Panc1 (cell line): ENCODE measurements at regions not wholly inside any gene's neighbourhood (a gene's known extent, or its start where the extent isn't known, plus 50 kb on each side); places are given as distances from the start of the nearest gene placed in this dataset.

Experiments
- ATAC-seq: fragments of 200-7000 bp; cut with Tn5 transposase; 2 replicates; pipeline ENCODE4 v1.9.1; 2020; ENCODE audit warnings: mild to moderate bottlenecking, moderate library complexity
- BruUV-seq: library from RNA; stranded (reverse); fragments of 400-500 nt; replicated peaks from 2 replicates; lab custom pipeline; 2021; lab: Mats Ljungman, UMichigan
- CTCF ChIA-PET: fragments of 300-600 bp; sonication (Branson Sonifier 250); formaldehyde crosslinking; loops from one replicate; lab custom pipeline; 2022; ENCODE audit warnings: antibody characterized with exemption; lab: Charles Lee
- POLR2A ChIA-PET: fragments of 300-600 bp; sonication (Branson Sonifier 250); formaldehyde crosslinking; loops from one replicate; lab custom pipeline; 2022; ENCODE audit warnings: antibody characterized with exemption; lab: Charles Lee
- DNase-seq: peaks from one replicate; pipeline ENCODE4 v3.0.0-alpha.2; 2010; ENCODE audit warnings: low read depth, low spot score
- H3K27ac ChIP-seq: 2 replicates; pipeline ENCODE4 v1.5.1; 2011; ENCODE audit warnings: mild to moderate bottlenecking, low read length, inconsistent platforms
- H3K27me3 ChIP-seq: fragments of 200-500 bp; sonication (Bioruptor generic); 2 replicates; pipeline ENCODE4 v1.6.0; 2014; ENCODE audit warnings: low read length, inconsistent platforms; ENCODE audit not compliant: control insufficient read depth, insufficient read depth
- H3K36me3 ChIP-seq: fragments of 200-500 bp; sonication (Bioruptor generic); 2 replicates; pipeline ENCODE4 v1.5.1; 2014; ENCODE audit warnings: inconsistent platforms, mild to moderate bottlenecking, low read length, moderate library complexity; ENCODE audit not compliant: control insufficient read depth, insufficient read depth
- H3K4me1 ChIP-seq: 2 replicates; pipeline ENCODE4 v1.5.1; 2011; ENCODE audit warnings: inconsistent platforms, mild to moderate bottlenecking, low read length, moderate library complexity; ENCODE audit not compliant: control insufficient read depth, insufficient read depth
- H3K4me3 ChIP-seq, 2 experiments: 2 replicates each; pipeline ENCODE4 v1.5.1; 2011 to 2012; ENCODE audit warnings: low read depth in 2 of 2, low read length in 2 of 2, mild to moderate bottlenecking in 2 of 2, inconsistent platforms in 1 of 2, moderate library complexity in 1 of 2
- H3K9me3 ChIP-seq: fragments of 200-500 bp; sonication (Bioruptor generic); 2 replicates; pipeline ENCODE4 v1.5.1; 2014; ENCODE audit warnings: low read depth, mild to moderate bottlenecking, inconsistent platforms, low read length, moderate library complexity; ENCODE audit not compliant: control insufficient read depth, insufficient read depth
- POLR2AphosphoS5 ChIP-seq: IDR thresholded peaks from 2 replicates; pipeline ENCODE4 v1.6.1; 2012; ENCODE audit warnings: mild to moderate bottlenecking, low read depth, low read length, moderate library complexity
- SIN3A ChIP-seq: IDR thresholded peaks from 2 replicates; pipeline ENCODE4 v1.6.1; 2012; ENCODE audit warnings: low read depth, mild to moderate bottlenecking, low read length, moderate library complexity, borderline replicate concordance; ENCODE audit not compliant: insufficient read depth
- TCF7L2 ChIP-seq: IDR thresholded peaks from 2 replicates; pipeline ENCODE4 v1.6.1; 2011; ENCODE audit warnings: mild to moderate bottlenecking, low read depth, low read length, inconsistent platforms
- in situ Hi-C: cut with HindIII; loops from 2 replicates; pipeline ENCODE4 v1.10.0; 2016; ENCODE audit warnings: low sequenced_read_pairs, low pct_unique_long_range_greater_than_20kb
- intact Hi-C: fragments of 100-400 bp; cut with micrococcal nuclease; formaldehyde crosslinking; loops from one replicate; pipeline ENCODE4 v1.10.0; 2022; ENCODE audit not compliant: unreplicated experiment
- TF ChIP-seq, protein P1 (sequence below), 2 experiments: IDR thresholded peaks; 2 replicates each; pipeline ENCODE4 v1.6.1; 2011 to 2012; ENCODE audit warnings: low read depth in 2 of 2, control low read depth in 1 of 2, low read length in 1 of 2, mild to moderate bottlenecking in 1 of 2, moderate library complexity in 1 of 2; ENCODE audit not compliant: insufficient read depth in 1 of 2
- TF ChIP-seq, protein P2 (sequence below): fragments of 450-650 bp; IDR thresholded peaks from 2 replicates; pipeline ENCODE4 v1.5.1; 2017; ENCODE audit warnings: mild to moderate bottlenecking

DNA sequence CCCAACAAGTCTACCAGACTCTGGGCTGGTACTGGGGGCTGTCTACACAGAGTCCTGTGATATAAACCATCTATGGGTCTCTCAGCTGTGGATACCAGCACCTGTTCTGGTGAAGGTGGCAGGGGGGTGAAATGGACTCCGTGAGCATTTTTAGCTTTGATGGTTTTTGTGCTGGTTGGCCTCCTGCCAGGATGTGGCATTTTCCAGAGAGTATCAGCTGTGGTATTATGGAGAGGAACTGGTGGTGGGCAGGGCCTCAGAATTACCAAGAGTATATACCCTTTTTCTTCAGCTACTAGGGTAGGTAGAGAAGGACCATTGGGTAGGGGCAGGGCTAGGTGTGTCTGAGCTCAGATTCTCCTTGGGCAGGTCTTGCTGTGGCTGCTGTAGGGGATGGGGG is 1920.9 kb upstream of the PCDH20 start:
- no peak overlapping the region for H3K4me3 ChIP-seq
- POLR2A ChIA-PET, result no interaction called here
- H3K27ac ChIP-seq, result no peak overlapping the region
- CTCF ChIA-PET, result no interaction called here
- ATAC-seq (no peak), DNase-seq (no peak)
- TF ChIP-seq TCF7L2, result no peak
- no peak for TF ChIP-seq POLR2AphosphoS5
- TF ChIP-seq, protein P1, sequence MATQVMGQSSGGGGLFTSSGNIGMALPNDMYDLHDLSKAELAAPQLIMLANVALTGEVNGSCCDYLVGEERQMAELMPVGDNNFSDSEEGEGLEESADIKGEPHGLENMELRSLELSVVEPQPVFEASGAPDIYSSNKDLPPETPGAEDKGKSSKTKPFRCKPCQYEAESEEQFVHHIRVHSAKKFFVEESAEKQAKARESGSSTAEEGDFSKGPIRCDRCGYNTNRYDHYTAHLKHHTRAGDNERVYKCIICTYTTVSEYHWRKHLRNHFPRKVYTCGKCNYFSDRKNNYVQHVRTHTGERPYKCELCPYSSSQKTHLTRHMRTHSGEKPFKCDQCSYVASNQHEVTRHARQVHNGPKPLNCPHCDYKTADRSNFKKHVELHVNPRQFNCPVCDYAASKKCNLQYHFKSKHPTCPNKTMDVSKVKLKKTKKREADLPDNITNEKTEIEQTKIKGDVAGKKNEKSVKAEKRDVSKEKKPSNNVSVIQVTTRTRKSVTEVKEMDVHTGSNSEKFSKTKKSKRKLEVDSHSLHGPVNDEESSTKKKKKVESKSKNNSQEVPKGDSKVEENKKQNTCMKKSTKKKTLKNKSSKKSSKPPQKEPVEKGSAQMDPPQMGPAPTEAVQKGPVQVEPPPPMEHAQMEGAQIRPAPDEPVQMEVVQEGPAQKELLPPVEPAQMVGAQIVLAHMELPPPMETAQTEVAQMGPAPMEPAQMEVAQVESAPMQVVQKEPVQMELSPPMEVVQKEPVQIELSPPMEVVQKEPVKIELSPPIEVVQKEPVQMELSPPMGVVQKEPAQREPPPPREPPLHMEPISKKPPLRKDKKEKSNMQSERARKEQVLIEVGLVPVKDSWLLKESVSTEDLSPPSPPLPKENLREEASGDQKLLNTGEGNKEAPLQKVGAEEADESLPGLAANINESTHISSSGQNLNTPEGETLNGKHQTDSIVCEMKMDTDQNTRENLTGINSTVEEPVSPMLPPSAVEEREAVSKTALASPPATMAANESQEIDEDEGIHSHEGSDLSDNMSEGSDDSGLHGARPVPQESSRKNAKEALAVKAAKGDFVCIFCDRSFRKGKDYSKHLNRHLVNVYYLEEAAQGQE (IDR thresholded peaks at IDR 0.05; ENCODE audit: insufficient read depth in 1 of 2, low read depth in 2 of 2, low read length in 1 of 2), result no peak
- no peak for TF ChIP-seq SIN3A
- TF ChIP-seq, protein P2, sequence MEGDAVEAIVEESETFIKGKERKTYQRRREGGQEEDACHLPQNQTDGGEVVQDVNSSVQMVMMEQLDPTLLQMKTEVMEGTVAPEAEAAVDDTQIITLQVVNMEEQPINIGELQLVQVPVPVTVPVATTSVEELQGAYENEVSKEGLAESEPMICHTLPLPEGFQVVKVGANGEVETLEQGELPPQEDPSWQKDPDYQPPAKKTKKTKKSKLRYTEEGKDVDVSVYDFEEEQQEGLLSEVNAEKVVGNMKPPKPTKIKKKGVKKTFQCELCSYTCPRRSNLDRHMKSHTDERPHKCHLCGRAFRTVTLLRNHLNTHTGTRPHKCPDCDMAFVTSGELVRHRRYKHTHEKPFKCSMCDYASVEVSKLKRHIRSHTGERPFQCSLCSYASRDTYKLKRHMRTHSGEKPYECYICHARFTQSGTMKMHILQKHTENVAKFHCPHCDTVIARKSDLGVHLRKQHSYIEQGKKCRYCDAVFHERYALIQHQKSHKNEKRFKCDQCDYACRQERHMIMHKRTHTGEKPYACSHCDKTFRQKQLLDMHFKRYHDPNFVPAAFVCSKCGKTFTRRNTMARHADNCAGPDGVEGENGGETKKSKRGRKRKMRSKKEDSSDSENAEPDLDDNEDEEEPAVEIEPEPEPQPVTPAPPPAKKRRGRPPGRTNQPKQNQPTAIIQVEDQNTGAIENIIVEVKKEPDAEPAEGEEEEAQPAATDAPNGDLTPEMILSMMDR, result no peak
- BruUV-seq, result no TSS peak
- no peaks in the 10 kb centered on the region for H3K36me3 ChIP-seq
- intact Hi-C loops, result no loop called here
- in situ Hi-C loops, result no loop called here
- H3K27me3 ChIP-seq, result no peaks in the 10 kb centered on the region
- no peaks in the 10 kb centered on the region for H3K9me3 ChIP-seq
- no peaks in the 10 kb centered on the region for H3K4me1 ChIP-seq

GRCh38 chr13:63327584-63327983 is 1911.9 kb upstream of the PCDH20 start:
- CTCF ChIA-PET, result no interaction called here
- H3K4me1 ChIP-seq, result no peaks in the 10 kb centered on the region

More at GRCh38 chr13:63327584-63327983, 1911.9 kb upstream of the PCDH20 start:
- in situ Hi-C loops, result no loop called here
- TF ChIP-seq, protein P1 (IDR thresholded peaks at IDR 0.05; ENCODE audit: insufficient read depth in 1 of 2, low read depth in 2 of 2, low read length in 1 of 2), result no peak
- TF ChIP-seq POLR2AphosphoS5, result no peak
- Histone ChIP-seq H3K9me3 (no peaks in the 10 kb centered on the region), H3K36me3 (no peaks in the 10 kb centered on the region), H3K27ac (no peak overlapping the region), H3K27me3 (no peaks in the 10 kb centered on the region), H3K4me3 (no peak overlapping the region)
- no peak for DNase-seq
- BruUV-seq, result no TSS peak
- ATAC-seq, result no peak
- intact Hi-C loops, result no loop called here
- POLR2A ChIA-PET, result no interaction called here
